HCT116 (cell line): ENCODE measurements at regions not wholly inside any gene's neighbourhood (a gene's known extent, or its start where the extent isn't known, plus 50 kb on each side); places are given as distances from the start of the nearest gene placed in this dataset.

Experiments
- ATAC-seq: fragments of 200-7000 bp; cut with Tn5 transposase; 2 replicates; pipeline ENCODE4 v1.9.1; 2020; ENCODE audit warnings: mild to moderate bottlenecking, moderate library complexity
- BruUV-seq: library from RNA; stranded (reverse); fragments of 400-500 nt; replicated peaks from 2 replicates; lab custom pipeline; 2021; lab: Mats Ljungman, UMichigan
- CTCF ChIA-PET: fragments of 300-600 bp; sonication (Branson Sonifier 250); formaldehyde crosslinking; loops from one replicate; lab custom pipeline; 2021; ENCODE audit warnings: antibody characterized with exemption; lab: Charles Lee
- POLR2A ChIA-PET: fragments of 300-600, 350-600 bp; sonication (Branson Sonifier 250); formaldehyde crosslinking; loops from one replicate; lab custom pipeline; 2021; ENCODE audit warnings: antibody characterized with exemption; lab: Charles Lee
- RAD21 ChIA-PET, 2 experiments: fragments of 300-600 bp; sonication (Branson Sonifier 250); formaldehyde crosslinking; loops; one replicate each; lab custom pipeline; 2023; ENCODE audit warnings: low total read pairs in 2 of 2; ENCODE audit not compliant: uncharacterized antibody in 2 of 2, unreplicated experiment in 2 of 2, low non-redundant PET in 1 of 2; lab: Charles Lee
- DNase-seq: peaks from one replicate; pipeline ENCODE4 v3.0.0-alpha.2; 2010; ENCODE audit warnings: low read depth, low spot score
- H2AFZ ChIP-seq: fragments of 200-600 bp; shearing (Covaris generic), sonication (generic); 2 replicates; pipeline ENCODE4 v1.6.1; 2017; ENCODE audit warnings: low read depth, mixed run types, mixed read lengths, antibody characterized with exemption, low read length; ENCODE audit not compliant: poor library complexity, severe bottlenecking
- H3K27ac ChIP-seq: 2 replicates; pipeline ENCODE4 v1.5.1; 2012; ENCODE audit warnings: low read depth, low read length
- H3K27me3 ChIP-seq: fragments of 200-600 bp; sonication (generic); 2 replicates; pipeline ENCODE4 v1.6.1; 2016; ENCODE audit warnings: mixed run types, low read length, mixed read lengths; ENCODE audit not compliant: insufficient read depth
- H3K36me3 ChIP-seq, 2 experiments: fragments of 200-500 bp in 1 of 2; fragments of 200-600 bp in 1 of 2; sonication (Bioruptor generic) in 1 of 2; sonication (generic) in 1 of 2; 2 replicates each; pipeline versions ENCODE4 v1.5.1 to v1.6.1; 2014 to 2016; ENCODE audit warnings: low read length in 2 of 2, inconsistent platforms in 1 of 2, mixed read lengths in 1 of 2, mixed run types in 1 of 2; ENCODE audit not compliant: insufficient read depth in 2 of 2, control insufficient read depth in 1 of 2
- H3K4me1 ChIP-seq, 2 experiments: fragments of 200-600 bp in 1 of 2; sonication (generic) in 1 of 2; 2 replicates each; pipeline versions ENCODE4 v1.5.1 to v1.6.1; 2012 to 2017; ENCODE audit warnings: low read length in 2 of 2, inconsistent platforms in 1 of 2, mild to moderate bottlenecking in 1 of 2, mixed read lengths in 1 of 2, mixed run types in 1 of 2, moderate library complexity in 1 of 2; ENCODE audit not compliant: insufficient read depth in 2 of 2, control insufficient read depth in 1 of 2
- H3K4me2 ChIP-seq: fragments of 200-600 bp; sonication (generic); 2 replicates; pipeline ENCODE4 v1.6.1; 2017; ENCODE audit warnings: mixed run types, low read length, mixed read lengths
- H3K4me3 ChIP-seq, 2 experiments: fragments of 200-600 bp in 1 of 2; sonication (generic) in 1 of 2; replicated peaks in 1 of 2; 2 replicates each; pipeline ENCODE4 v1.5.1; 2011 to 2016; ENCODE audit warnings: low read length in 2 of 2, control low read depth in 1 of 2, low read depth in 1 of 2, mild to moderate bottlenecking in 1 of 2, mixed read lengths in 1 of 2, mixed run types in 1 of 2
- H3K79me2 ChIP-seq: fragments of 200-600 bp; sonication (generic); 2 replicates; pipeline ENCODE4 v1.6.1; 2017; ENCODE audit warnings: mild to moderate bottlenecking, mixed run types, low read length, moderate library complexity, mixed read lengths; ENCODE audit not compliant: insufficient read depth
- H3K9ac ChIP-seq: fragments of 200-600 bp; sonication (generic); 2 replicates; pipeline ENCODE4 v1.6.1; 2016; ENCODE audit warnings: low read length, mixed read lengths
- H3K9me2 ChIP-seq: fragments of 200-600 bp; sonication (generic), shearing (Covaris generic); 2 replicates; pipeline ENCODE4 v1.6.1; 2017; ENCODE audit warnings: mixed run types, mild to moderate bottlenecking, moderate library complexity; ENCODE audit not compliant: insufficient read depth
- H3K9me3 ChIP-seq, 2 experiments: fragments of 200-500 bp in 1 of 2; fragments of 200-600 bp in 1 of 2; sonication (Bioruptor generic) in 1 of 2; sonication (generic) in 1 of 2; 2 replicates each; pipeline ENCODE4 v1.6.1; 2014 to 2017; ENCODE audit warnings: low read length in 2 of 2, mixed read lengths in 2 of 2, inconsistent platforms in 1 of 2, low read depth in 1 of 2, mild to moderate bottlenecking in 1 of 2, mixed run types in 1 of 2, moderate library complexity in 1 of 2; ENCODE audit not compliant: control insufficient read depth in 1 of 2, insufficient read depth in 1 of 2
- H4K20me1 ChIP-seq: fragments of 200-600 bp; sonication (generic), shearing (Covaris generic); 2 replicates; pipeline ENCODE4 v1.6.1; 2017; ENCODE audit warnings: mixed run types, mild to moderate bottlenecking, moderate library complexity; ENCODE audit not compliant: insufficient read depth
- CBX3 ChIP-seq: IDR thresholded peaks from 2 replicates; pipeline ENCODE4 v1.6.1; 2012; ENCODE audit warnings: low read depth
- CEBPB ChIP-seq: IDR thresholded peaks from 2 replicates; pipeline ENCODE4 v1.6.1; 2012; ENCODE audit warnings: low read depth
- ELF1 ChIP-seq: IDR thresholded peaks from 2 replicates; pipeline ENCODE4 v1.6.1; 2012; ENCODE audit warnings: low read depth, borderline replicate concordance
- EZH2 ChIP-seq: fragments of 200-600 bp; sonication (generic); IDR thresholded peaks from 2 replicates; pipeline ENCODE4 v1.6.1; 2017; ENCODE audit warnings: antibody characterized with exemption, mixed run types
- EZH2phosphoT487 ChIP-seq: fragments of 200-600 bp; IDR thresholded peaks from 2 replicates; pipeline ENCODE4 v1.6.1; 2018; ENCODE audit warnings: antibody characterized with exemption, borderline replicate concordance
- POLR2A ChIP-seq: IDR thresholded peaks from 2 replicates; pipeline ENCODE4 v1.7.0; 2011; ENCODE audit warnings: borderline replicate concordance; ENCODE audit not compliant: insufficient read depth, insufficient read length; ENCODE audit errors: extremely low read depth
- POLR2AphosphoS5 ChIP-seq: IDR thresholded peaks from 2 replicates; pipeline ENCODE4 v1.6.1; 2011; ENCODE audit warnings: mild to moderate bottlenecking, low read depth, low read length, moderate library complexity
- SIN3A ChIP-seq: IDR thresholded peaks from 2 replicates; pipeline ENCODE4 v1.6.1; 2012; ENCODE audit warnings: low read depth
- ZFX ChIP-seq: fragments of 450-650 bp; IDR thresholded peaks from 2 replicates; pipeline ENCODE4 v1.6.1; 2017
- ZNF274 ChIP-seq: fragments of 200-500 bp; sonication (Bioruptor generic); IDR thresholded peaks from 2 replicates; pipeline ENCODE4 v1.6.1; 2014; ENCODE audit warnings: mild to moderate bottlenecking, low read depth, low read length, inconsistent platforms
- intact Hi-C: fragments of 100-400 bp; cut with micrococcal nuclease; formaldehyde crosslinking; loops from 2 replicates; pipeline ENCODE4 v1.10.0; 2022
- TF ChIP-seq, protein P1 (sequence below): IDR thresholded peaks from 2 replicates; pipeline ENCODE4 v1.6.1; 2012
- TF ChIP-seq, protein P2 (sequence below): IDR thresholded peaks from 2 replicates; pipeline ENCODE4 v1.6.1; 2012; ENCODE audit warnings: low read depth

DNA sequence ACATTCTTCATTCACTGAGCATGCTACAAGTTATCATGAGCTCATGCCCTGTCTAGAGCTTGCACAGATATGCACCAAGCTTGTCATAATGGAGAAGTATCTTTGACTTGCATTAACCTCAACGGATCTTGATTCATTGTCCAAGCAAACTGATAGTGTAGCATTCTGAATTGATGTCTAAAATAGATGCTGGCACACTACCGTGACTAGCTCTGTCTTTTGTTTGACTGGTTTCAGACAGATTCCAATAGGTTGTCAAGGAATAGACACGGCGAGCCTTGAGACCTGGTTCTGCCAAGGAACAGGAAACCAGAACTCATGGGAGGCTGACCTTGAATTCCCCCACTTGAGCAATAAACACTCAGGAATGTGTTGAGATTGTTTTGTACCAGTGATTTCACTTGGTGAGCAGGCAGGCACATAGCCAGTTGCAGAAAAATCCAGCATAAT, 1153.1 kb upstream of the GJE1 start:
- ATAC-seq (no peak), DNase-seq (no peak)
- no TSS peak for BruUV-seq
- Histone ChIP-seq H3K9me3 (no peaks in the 10 kb centered on the region), H3K9me2 (no peaks in the 10 kb centered on the region), H3K27me3 (no peaks in the 10 kb centered on the region), H4K20me1 (no peaks in the 10 kb centered on the region), H3K79me2 (no peaks in the 10 kb centered on the region), H3K36me3 (no peaks in the 10 kb centered on the region), H3K4me2 (no peak overlapping the region), H3K4me3 (no peak overlapping the region), H3K9ac (no peak overlapping the region), H3K27ac (no peak overlapping the region), H3K4me1 (no peaks in the 10 kb centered on the region), H2AFZ (no peak overlapping the region)
- TF ChIP-seq POLR2A: no peak
- TF ChIP-seq ELF1: no peak
- no peak for TF ChIP-seq EZH2phosphoT487
- no peak for TF ChIP-seq CBX3
- no peak for TF ChIP-seq EZH2
- no peak for TF ChIP-seq ZFX
- no peak for TF ChIP-seq POLR2AphosphoS5
- TF ChIP-seq, protein P1, sequence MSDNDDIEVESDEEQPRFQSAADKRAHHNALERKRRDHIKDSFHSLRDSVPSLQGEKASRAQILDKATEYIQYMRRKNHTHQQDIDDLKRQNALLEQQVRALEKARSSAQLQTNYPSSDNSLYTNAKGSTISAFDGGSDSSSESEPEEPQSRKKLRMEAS: no peak
- TF ChIP-seq CEBPB: no peak
- TF ChIP-seq, protein P2, sequence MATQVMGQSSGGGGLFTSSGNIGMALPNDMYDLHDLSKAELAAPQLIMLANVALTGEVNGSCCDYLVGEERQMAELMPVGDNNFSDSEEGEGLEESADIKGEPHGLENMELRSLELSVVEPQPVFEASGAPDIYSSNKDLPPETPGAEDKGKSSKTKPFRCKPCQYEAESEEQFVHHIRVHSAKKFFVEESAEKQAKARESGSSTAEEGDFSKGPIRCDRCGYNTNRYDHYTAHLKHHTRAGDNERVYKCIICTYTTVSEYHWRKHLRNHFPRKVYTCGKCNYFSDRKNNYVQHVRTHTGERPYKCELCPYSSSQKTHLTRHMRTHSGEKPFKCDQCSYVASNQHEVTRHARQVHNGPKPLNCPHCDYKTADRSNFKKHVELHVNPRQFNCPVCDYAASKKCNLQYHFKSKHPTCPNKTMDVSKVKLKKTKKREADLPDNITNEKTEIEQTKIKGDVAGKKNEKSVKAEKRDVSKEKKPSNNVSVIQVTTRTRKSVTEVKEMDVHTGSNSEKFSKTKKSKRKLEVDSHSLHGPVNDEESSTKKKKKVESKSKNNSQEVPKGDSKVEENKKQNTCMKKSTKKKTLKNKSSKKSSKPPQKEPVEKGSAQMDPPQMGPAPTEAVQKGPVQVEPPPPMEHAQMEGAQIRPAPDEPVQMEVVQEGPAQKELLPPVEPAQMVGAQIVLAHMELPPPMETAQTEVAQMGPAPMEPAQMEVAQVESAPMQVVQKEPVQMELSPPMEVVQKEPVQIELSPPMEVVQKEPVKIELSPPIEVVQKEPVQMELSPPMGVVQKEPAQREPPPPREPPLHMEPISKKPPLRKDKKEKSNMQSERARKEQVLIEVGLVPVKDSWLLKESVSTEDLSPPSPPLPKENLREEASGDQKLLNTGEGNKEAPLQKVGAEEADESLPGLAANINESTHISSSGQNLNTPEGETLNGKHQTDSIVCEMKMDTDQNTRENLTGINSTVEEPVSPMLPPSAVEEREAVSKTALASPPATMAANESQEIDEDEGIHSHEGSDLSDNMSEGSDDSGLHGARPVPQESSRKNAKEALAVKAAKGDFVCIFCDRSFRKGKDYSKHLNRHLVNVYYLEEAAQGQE: no peak
- no peak for TF ChIP-seq ZNF274
- no peak for TF ChIP-seq SIN3A
- ChIA-PET RAD21 (no interaction called here), POLR2A (no interaction called here), CTCF (no interaction called here)
- intact Hi-C loops: no loop called here
